Neutrophil (primary cell): ENCODE measurements at regions not wholly inside any gene's neighbourhood (a gene's known extent, or its start where the extent isn't known, plus 50 kb on each side); places are given as distances from the start of the nearest gene placed in this dataset.

Source experiments
- H3K27ac ChIP-seq: fragments of 200-600 bp; sonication (generic); 2 replicates; pipeline ENCODE4 v1.5.1; 2016; ENCODE audit warnings: mild to moderate bottlenecking, moderate library complexity
- H3K27me3 ChIP-seq: fragments of 200-600 bp; sonication (generic); 2 replicates; pipeline ENCODE4 v1.6.0; 2016; ENCODE audit warnings: mild to moderate bottlenecking
- H3K36me3 ChIP-seq: fragments of 200-600 bp; sonication (generic); 2 replicates; pipeline ENCODE4 v1.5.1; 2017
- H3K4me1 ChIP-seq, 2 experiments: fragments of 200-600 bp in 1 of 2; sonication (generic) in 1 of 2; 1 replicate in 1 of 2; 2 replicates in 1 of 2; pipeline versions ENCODE4 v1.5.1 to v1.6.1; 2013 to 2016; ENCODE audit warnings: low read depth in 1 of 2, low read length in 1 of 2, mild to moderate bottlenecking in 1 of 2, moderate library complexity in 1 of 2; ENCODE audit not compliant: control insufficient read depth in 1 of 2, insufficient read depth in 1 of 2
- H3K4me3 ChIP-seq, 2 experiments: fragments of 200-600 bp in 1 of 2; sonication (generic) in 1 of 2; 1 replicate in 1 of 2; 2 replicates in 1 of 2; pipeline ENCODE4 v1.5.1; 2013 to 2016; ENCODE audit warnings: low read depth in 1 of 2, low read length in 1 of 2, mild to moderate bottlenecking in 1 of 2, moderate library complexity in 1 of 2
- H3K9me3 ChIP-seq: fragments of 200-600 bp; sonication (generic); 2 replicates; pipeline ENCODE4 v1.5.1; 2016
- CTCF ChIP-seq: fragments of 200-600 bp; sonication (generic); IDR thresholded peaks from 2 replicates; pipeline ENCODE4 v1.5.1; 2016; ENCODE audit warnings: antibody characterized with exemption

GRCh38 chr19:31223740-31224534, 125.3 kb downstream of the TSHZ3 start:
- Histone ChIP-seq H3K9me3 (no peaks in the 10 kb centered on the region), H3K4me3 (no peak overlapping the region), H3K36me3 (no peaks in the 10 kb centered on the region), H3K27ac (no peak overlapping the region), H3K4me1 (no peaks in the 10 kb centered on the region), H3K27me3 (peaks cover 5% of the 10 kb centered on the region)
- TF ChIP-seq CTCF, result no peak

- Histone ChIP-seq H3K4me1 (no peaks in the 10 kb centered on the region), H3K4me3 (no peak overlapping the region), H3K27me3 (peaks cover 1% of the 10 kb centered on the region), H3K27ac (no peak overlapping the region), H3K9me3 (no peaks in the 10 kb centered on the region), H3K36me3 (no peaks in the 10 kb centered on the region)
- no peak for TF ChIP-seq CTCF
Observed at GRCh38 chr19:31220540-31220939, 128.7 kb downstream of the TSHZ3 start.

GRCh38 chr19:31214997-31215396, 134.2 kb downstream of the TSHZ3 start:
- no peak overlapping the region for H3K27ac ChIP-seq
- TF ChIP-seq CTCF, result no peak
- peaks cover 0 to 3% of the 10 kb centered on the region in 2 experiments for H3K4me1 ChIP-seq
- no peaks in the 10 kb centered on the region for H3K9me3 ChIP-seq
- no peaks in the 10 kb centered on the region for H3K36me3 ChIP-seq
- peaks cover 44% of the 10 kb centered on the region for H3K27me3 ChIP-seq
- no peak overlapping the region for H3K4me3 ChIP-seq

GRCh38 chr19:31214086-31214485, 135.2 kb downstream of the TSHZ3 start:
- TF ChIP-seq CTCF, result no peak
- Histone ChIP-seq H3K4me3 (no peak overlapping the region), H3K27me3 (peaks cover 44% of the 10 kb centered on the region), H3K9me3 (no peaks in the 10 kb centered on the region), H3K27ac (no peak overlapping the region), H3K4me1 (peaks cover under 1 to 7% of the 10 kb centered on the region in 2 experiments), H3K36me3 (no peaks in the 10 kb centered on the region)

- Histone ChIP-seq H3K36me3 (no peaks in the 10 kb centered on the region), H3K4me3 (no peak overlapping the region), H3K9me3 (no peaks in the 10 kb centered on the region), H3K27ac (no peak overlapping the region), H3K27me3 (peaks cover 44% of the 10 kb centered on the region), H3K4me1 (peaks cover 12 to 21% of the 10 kb centered on the region in 2 experiments)
- TF ChIP-seq CTCF, result no peak
Observed at GRCh38 chr19:31211088-31211487, 138.1 kb downstream of the TSHZ3 start.
